ENCODE measurements at regions not wholly inside any gene's neighbourhood (a gene's known extent, or its start where the extent isn't known, plus 50 kb on each side); places are given as distances from the start of the nearest gene placed in this dataset.

GRCh38 chr1:3954170-3955169, 54.4 kb upstream of the C1orf174 start:
- no peak for DNase-seq
- peaks cover 17% of the 10 kb centered on the region for H3K27me3 ChIP-seq (ENCODE audit: control insufficient read depth, insufficient read depth, low read length)
- H3K27ac ChIP-seq (ENCODE audit: low read length) = no peak overlapping the region
- WGBS (ENCODE audit: insufficient coverage, low lambda C conversion rate) = 42% methylated on average over 4 of the region's 29 CpGs
- no peaks in the 10 kb centered on the region for H3K36me3 ChIP-seq (ENCODE audit: control insufficient read depth, insufficient read depth, low read length)
- no peaks in the 10 kb centered on the region for H3K4me1 ChIP-seq (ENCODE audit: control insufficient read depth, insufficient read depth, low read length)
- no peaks in the 10 kb centered on the region for H3K9me3 ChIP-seq (ENCODE audit: control insufficient read depth, low read depth, low read length)
- H3K4me3 ChIP-seq (ENCODE audit: low read length) = no peak overlapping the region

DNA sequence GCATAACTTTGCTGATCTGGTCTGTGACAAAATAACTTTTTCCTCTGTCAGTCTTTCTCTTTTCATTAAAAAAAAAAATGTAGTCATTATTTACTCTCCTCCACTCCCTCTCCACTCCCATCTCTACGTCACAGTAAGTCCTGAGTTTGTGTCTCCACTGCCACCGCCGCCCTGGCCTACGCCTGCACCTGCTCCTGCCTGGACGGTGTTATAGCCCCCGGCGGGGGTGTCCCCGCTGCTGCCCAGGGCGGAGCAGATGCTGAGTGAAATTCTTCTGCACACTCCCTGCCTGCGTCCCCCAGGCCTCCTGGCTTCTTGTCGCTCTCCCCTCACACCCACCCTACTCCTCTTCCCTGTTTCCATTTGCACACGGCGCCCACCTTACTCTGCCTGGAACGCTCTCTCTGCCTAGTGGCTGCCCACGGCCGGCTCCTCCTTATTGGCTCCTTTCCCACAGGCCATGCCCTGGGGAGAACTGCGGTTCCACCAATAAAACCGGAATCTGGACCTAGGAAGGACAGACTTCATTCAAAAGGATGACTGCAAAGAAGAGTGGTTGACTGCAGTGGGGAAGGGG, 55.2 kb upstream of the C1orf174 start:
- H3K4me3 ChIP-seq (ENCODE audit: low read length) = no peak overlapping the region
- no peak for DNase-seq
- H3K27ac ChIP-seq (ENCODE audit: low read length) = no peak overlapping the region
- H3K9me3 ChIP-seq (ENCODE audit: control insufficient read depth, low read depth, low read length) = no peaks in the 10 kb centered on the region
- no peaks in the 10 kb centered on the region for H3K4me1 ChIP-seq (ENCODE audit: control insufficient read depth, insufficient read depth, low read length)
- no peaks in the 10 kb centered on the region for H3K36me3 ChIP-seq (ENCODE audit: control insufficient read depth, insufficient read depth, low read length)
- H3K27me3 ChIP-seq (ENCODE audit: control insufficient read depth, insufficient read depth, low read length) = peaks cover 17% of the 10 kb centered on the region
- no CpG with 5 or more reads among the region's 18 CpGs for WGBS (ENCODE audit: insufficient coverage, low lambda C conversion rate)

DNA sequence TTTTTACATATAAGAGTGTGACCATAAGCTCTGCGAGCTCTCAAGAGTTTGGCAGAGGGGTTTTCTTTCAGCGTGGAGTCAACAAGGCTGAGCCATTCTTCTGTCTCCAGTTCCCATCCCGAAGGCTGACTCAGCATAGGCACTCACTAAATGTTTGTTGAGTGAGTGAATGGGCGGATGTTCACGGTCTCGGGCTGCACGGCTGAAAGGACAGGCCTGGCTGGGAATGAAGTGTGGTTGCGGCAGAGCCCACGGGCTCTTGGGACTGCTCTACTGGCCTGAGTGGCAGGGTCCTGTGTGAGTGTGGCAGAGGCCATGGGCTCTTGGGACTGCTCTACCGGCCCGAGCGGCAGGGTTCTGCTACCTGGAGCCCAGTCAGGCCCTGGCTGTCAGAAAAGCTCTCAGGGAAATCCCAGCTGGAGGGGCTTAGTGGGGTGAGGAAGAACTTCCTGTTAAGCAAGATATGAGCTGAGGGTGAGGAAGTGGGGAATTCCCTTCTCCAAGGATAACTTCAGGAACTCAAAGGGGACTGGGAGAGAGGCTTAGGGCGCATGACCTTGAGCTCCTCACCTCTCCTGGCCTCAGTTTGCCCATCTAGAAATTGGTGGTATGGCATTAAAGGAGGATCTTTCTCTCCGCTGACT, 56.6 kb upstream of the C1orf174 start:
- WGBS (ENCODE audit: insufficient coverage, low lambda C conversion rate) = no CpG with 5 or more reads among the region's 14 CpGs
- Histone ChIP-seq H3K9me3 (ENCODE audit: control insufficient read depth, low read depth, low read length) (no peaks in the 10 kb centered on the region), H3K36me3 (ENCODE audit: control insufficient read depth, insufficient read depth, low read length) (no peaks in the 10 kb centered on the region), H3K4me1 (ENCODE audit: control insufficient read depth, insufficient read depth, low read length) (no peaks in the 10 kb centered on the region), H3K27me3 (ENCODE audit: control insufficient read depth, insufficient read depth, low read length) (peaks cover 17% of the 10 kb centered on the region), H3K27ac (ENCODE audit: low read length) (no peak overlapping the region), H3K4me3 (ENCODE audit: low read length) (no peak overlapping the region)
- DNase-seq = no peak

DNA sequence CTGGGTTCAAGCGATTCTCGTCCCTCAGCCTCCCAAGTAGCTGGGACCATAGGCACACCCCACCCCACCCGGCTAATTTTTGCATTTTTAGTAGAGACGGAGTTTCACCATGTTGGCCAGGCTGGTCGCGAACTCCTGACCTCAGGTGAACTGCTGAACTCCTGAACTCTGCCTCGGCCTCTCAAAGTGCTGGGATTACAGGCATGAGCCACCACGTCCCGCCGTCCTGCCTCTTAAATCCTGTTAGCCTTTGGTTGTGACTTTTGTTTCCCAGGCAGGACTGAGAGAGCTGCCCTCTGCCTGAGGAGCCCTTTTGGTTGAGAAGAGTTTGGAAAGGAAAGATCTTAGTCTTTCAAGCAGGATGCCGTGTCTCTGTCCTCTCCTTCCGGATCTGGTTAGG, 59.3 kb upstream of the C1orf174 start:
- Histone ChIP-seq H3K27ac (ENCODE audit: low read length) (no peak overlapping the region), H3K27me3 (ENCODE audit: control insufficient read depth, insufficient read depth, low read length) (peaks cover 10% of the 10 kb centered on the region), H3K4me1 (ENCODE audit: control insufficient read depth, insufficient read depth, low read length) (no peaks in the 10 kb centered on the region), H3K36me3 (ENCODE audit: control insufficient read depth, insufficient read depth, low read length) (no peaks in the 10 kb centered on the region), H3K4me3 (ENCODE audit: low read length) (no peak overlapping the region), H3K9me3 (ENCODE audit: control insufficient read depth, low read depth, low read length) (no peaks in the 10 kb centered on the region)
- no CpG with 5 or more reads among the region's 12 CpGs for WGBS (ENCODE audit: insufficient coverage, low lambda C conversion rate)
- no peak for DNase-seq

GRCh38 chr1:3963554-3963953, 63.5 kb upstream of the C1orf174 start:
- 88% methylated on average over 4 of the region's 9 CpGs for WGBS (ENCODE audit: insufficient coverage, low lambda C conversion rate)
- Histone ChIP-seq H3K4me1 (ENCODE audit: control insufficient read depth, insufficient read depth, low read length) (no peaks in the 10 kb centered on the region), H3K36me3 (ENCODE audit: control insufficient read depth, insufficient read depth, low read length) (no peaks in the 10 kb centered on the region), H3K27me3 (ENCODE audit: control insufficient read depth, insufficient read depth, low read length) (no peaks in the 10 kb centered on the region), H3K27ac (ENCODE audit: low read length) (no peak overlapping the region), H3K4me3 (ENCODE audit: low read length) (no peak overlapping the region), H3K9me3 (ENCODE audit: control insufficient read depth, low read depth, low read length) (no peaks in the 10 kb centered on the region)
- no peak for DNase-seq

GRCh38 chr1:3965693-3966092, 65.6 kb upstream of the C1orf174 start:
- H3K9me3 ChIP-seq (ENCODE audit: control insufficient read depth, low read depth, low read length) = no peaks in the 10 kb centered on the region
- H3K36me3 ChIP-seq (ENCODE audit: control insufficient read depth, insufficient read depth, low read length) = no peaks in the 10 kb centered on the region
- no CpG with 5 or more reads among the region's 6 CpGs for WGBS (ENCODE audit: insufficient coverage, low lambda C conversion rate)
- H3K4me3 ChIP-seq (ENCODE audit: low read length) = no peak overlapping the region
- no peak overlapping the region for H3K27ac ChIP-seq (ENCODE audit: low read length)
- peaks cover 2% of the 10 kb centered on the region for H3K27me3 ChIP-seq (ENCODE audit: control insufficient read depth, insufficient read depth, low read length)
- no peak for DNase-seq
- H3K4me1 ChIP-seq (ENCODE audit: control insufficient read depth, insufficient read depth, low read length) = no peaks in the 10 kb centered on the region

- no peak overlapping the region for H3K27ac ChIP-seq (ENCODE audit: low read length)
- H3K4me1 ChIP-seq (ENCODE audit: control insufficient read depth, insufficient read depth, low read length) = no peaks in the 10 kb centered on the region
- no peaks in the 10 kb centered on the region for H3K36me3 ChIP-seq (ENCODE audit: control insufficient read depth, insufficient read depth, low read length)
- peaks cover 2% of the 10 kb centered on the region for H3K27me3 ChIP-seq (ENCODE audit: control insufficient read depth, insufficient read depth, low read length)
- H3K4me3 ChIP-seq (ENCODE audit: low read length) = no peak overlapping the region
- no peaks in the 10 kb centered on the region for H3K9me3 ChIP-seq (ENCODE audit: control insufficient read depth, low read depth, low read length)
- DNase-seq = no peak
- no CpG with 5 or more reads among the region's 10 CpGs for WGBS (ENCODE audit: insufficient coverage, low lambda C conversion rate)
Observed at GRCh38 chr1:3968851-3969250, 68.8 kb upstream of the C1orf174 start.

- Histone ChIP-seq H3K36me3 (ENCODE audit: control insufficient read depth, insufficient read depth, low read length) (no peaks in the 10 kb centered on the region), H3K9me3 (ENCODE audit: control insufficient read depth, low read depth, low read length) (no peaks in the 10 kb centered on the region), H3K27ac (ENCODE audit: low read length) (no peak overlapping the region), H3K27me3 (ENCODE audit: control insufficient read depth, insufficient read depth, low read length) (peaks cover 2% of the 10 kb centered on the region), H3K4me3 (ENCODE audit: low read length) (no peak overlapping the region), H3K4me1 (ENCODE audit: control insufficient read depth, insufficient read depth, low read length) (no peaks in the 10 kb centered on the region)
- no peak for DNase-seq
- no CpG with 5 or more reads among the region's 5 CpGs for WGBS (ENCODE audit: insufficient coverage, low lambda C conversion rate)
Observed at GRCh38 chr1:3971981-3972380, 71.9 kb upstream of the C1orf174 start.

DNA sequence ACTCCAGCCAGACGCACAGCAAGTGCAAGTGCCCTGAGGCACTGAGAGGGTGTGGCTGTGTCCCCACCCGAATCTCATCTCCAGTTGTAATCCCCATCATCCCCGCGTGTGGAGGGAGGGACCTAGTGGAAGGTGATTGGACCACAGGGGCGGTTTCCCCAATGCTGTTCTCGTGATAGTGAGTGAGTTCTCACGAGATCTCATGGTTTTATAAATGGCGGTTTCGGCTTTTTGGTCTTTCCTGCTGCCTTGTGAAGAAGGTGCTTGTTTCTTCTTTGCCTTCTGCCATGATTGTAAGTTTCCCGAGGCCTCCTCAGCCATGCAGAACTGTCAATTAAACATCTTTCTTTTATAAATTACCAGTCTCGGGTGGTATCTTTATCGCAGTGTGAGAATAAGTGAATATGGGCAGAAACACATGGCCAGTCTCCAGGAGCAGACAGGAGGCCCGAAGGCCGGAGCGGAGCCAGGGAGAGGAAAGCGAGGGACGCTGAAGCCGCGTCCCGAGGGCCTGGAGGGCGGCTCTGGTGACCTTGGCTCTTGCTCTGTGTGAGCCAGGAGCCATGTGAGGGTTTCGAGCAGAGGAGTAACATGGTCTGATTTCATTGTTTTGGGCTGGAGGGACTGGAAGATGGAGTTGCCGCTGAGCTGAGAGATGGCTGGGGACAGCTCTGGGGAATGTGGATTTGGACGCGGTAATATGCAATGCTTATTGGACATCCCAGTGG, 76.0 kb upstream of the C1orf174 start:
- DNase-seq = no peak
- H3K9me3 ChIP-seq (ENCODE audit: control insufficient read depth, low read depth, low read length) = no peaks in the 10 kb centered on the region
- H3K36me3 ChIP-seq (ENCODE audit: control insufficient read depth, insufficient read depth, low read length) = no peaks in the 10 kb centered on the region
- H3K4me1 ChIP-seq (ENCODE audit: control insufficient read depth, insufficient read depth, low read length) = no peaks in the 10 kb centered on the region
- WGBS (ENCODE audit: insufficient coverage, low lambda C conversion rate) = no CpG with 5 or more reads among the region's 25 CpGs
- no peak overlapping the region for H3K4me3 ChIP-seq (ENCODE audit: low read length)
- no peaks in the 10 kb centered on the region for H3K27me3 ChIP-seq (ENCODE audit: control insufficient read depth, insufficient read depth, low read length)
- no peak overlapping the region for H3K27ac ChIP-seq (ENCODE audit: low read length)

GRCh38 chr1:3976821-3977220, 76.7 kb upstream of the C1orf174 start:
- no peaks in the 10 kb centered on the region for H3K9me3 ChIP-seq (ENCODE audit: control insufficient read depth, low read depth, low read length)
- H3K27me3 ChIP-seq (ENCODE audit: control insufficient read depth, insufficient read depth, low read length) = no peaks in the 10 kb centered on the region
- no peaks in the 10 kb centered on the region for H3K36me3 ChIP-seq (ENCODE audit: control insufficient read depth, insufficient read depth, low read length)
- H3K4me3 ChIP-seq (ENCODE audit: low read length) = no peak overlapping the region
- H3K4me1 ChIP-seq (ENCODE audit: control insufficient read depth, insufficient read depth, low read length) = no peaks in the 10 kb centered on the region
- no peak for DNase-seq
- no peak overlapping the region for H3K27ac ChIP-seq (ENCODE audit: low read length)
- WGBS (ENCODE audit: insufficient coverage, low lambda C conversion rate) = no CpG with 5 or more reads among the region's 23 CpGs
